GM18868 (cell line): ENCODE measurements at regions not wholly inside any gene's neighbourhood (a gene's known extent, or its start where the extent isn't known, plus 50 kb on each side); places are given as distances from the start of the nearest gene placed in this dataset.

Experiments
- ATAC-seq: cut with Tn5 transposase; IDR thresholded peaks from one replicate; pipeline ENCODE4 v1.9.1; 2021; ENCODE audit warnings: mild to moderate bottlenecking, moderate library complexity; ENCODE audit not compliant: unreplicated experiment

- ATAC-seq: no peak
Observed at GRCh38 chr4:44070843-44071242, 377.8 kb downstream of the KCTD8 start.

DNA sequence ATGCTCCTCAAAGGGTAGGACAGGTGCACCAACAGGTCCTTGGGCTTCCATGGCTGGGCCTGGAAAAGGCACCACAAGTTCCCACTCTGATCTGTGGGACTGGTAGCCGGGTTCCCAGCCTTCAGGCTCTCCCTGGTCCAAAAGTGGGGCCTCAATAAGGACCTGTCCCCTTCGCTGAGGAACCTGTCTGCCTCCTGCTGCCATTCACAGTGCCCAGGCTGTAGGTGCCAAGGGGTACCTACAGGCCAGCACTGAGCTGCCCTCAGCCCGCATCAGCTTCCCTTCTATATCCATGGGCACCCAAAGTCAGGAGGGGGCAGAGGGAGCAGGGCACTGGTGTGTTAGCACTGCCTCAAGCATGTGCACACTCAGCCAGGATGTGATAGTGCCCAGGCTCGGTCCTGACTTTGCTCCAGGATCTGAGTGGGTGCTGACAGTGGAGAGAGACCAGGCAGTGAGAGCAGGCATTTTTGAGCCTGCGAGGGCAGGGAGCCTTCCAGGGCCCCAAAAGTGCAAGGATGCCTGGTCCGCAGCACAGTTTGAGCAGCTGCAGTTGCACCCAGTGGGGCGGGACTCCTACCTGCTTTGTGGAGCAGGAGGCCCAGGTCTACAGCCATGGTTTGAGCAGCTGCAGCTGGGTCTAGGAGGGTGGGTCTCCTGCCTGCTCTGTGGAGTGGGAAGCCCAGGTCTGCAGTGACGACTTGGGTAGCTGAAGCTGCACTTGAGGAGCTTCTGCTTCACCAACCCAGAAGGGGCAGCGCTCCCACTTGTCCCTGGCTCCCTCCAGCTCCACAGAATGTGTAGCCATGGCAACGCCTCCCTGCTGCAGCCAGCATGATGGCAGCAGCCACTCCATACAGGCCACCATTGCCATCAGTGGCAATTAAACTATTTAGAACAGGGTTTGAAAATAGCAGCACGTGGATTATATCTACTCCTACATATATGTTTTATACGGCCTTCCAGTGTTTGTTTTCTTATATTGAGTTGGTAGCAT is 376.4 kb downstream of the KCTD8 start:
- ATAC-seq: no peak

DNA sequence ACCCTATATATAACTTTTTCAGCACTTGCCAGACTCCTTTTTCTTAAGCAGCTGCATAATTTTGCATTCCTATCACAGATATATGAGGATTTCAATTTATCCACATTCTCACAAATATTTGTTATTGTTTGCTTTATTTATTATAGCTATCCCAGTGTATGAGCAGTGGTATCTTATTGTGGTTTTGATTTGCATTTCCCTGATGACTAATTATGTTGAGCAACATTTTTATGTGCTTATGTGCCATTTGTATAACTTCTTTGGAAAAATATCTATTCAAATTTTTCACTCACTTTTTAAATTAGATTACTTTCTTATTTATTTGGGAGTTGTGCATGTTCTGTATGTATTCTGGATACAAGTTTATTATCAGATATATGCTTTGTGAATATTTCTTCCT is 361.9 kb downstream of the KCTD8 start:
- no peak for ATAC-seq

DNA sequence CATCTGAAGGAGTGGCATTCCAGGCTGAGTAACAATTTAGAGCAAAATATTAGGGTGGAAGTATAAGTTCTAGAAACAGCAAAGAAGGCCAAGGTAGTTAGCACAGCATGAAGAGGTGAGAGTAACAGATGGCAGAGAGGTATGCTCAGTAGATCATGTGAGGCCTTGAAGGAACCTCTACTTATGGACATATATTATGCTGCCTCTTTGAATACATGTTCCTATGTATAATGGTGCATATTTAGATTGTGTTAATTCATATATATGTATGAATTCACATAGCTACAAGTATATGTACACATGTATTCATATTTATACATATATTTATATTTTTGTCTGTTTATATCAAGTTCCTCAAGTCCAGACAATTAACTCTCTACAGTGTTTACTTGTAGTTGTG is 355.2 kb downstream of the KCTD8 start:
- ATAC-seq: no peak

DNA sequence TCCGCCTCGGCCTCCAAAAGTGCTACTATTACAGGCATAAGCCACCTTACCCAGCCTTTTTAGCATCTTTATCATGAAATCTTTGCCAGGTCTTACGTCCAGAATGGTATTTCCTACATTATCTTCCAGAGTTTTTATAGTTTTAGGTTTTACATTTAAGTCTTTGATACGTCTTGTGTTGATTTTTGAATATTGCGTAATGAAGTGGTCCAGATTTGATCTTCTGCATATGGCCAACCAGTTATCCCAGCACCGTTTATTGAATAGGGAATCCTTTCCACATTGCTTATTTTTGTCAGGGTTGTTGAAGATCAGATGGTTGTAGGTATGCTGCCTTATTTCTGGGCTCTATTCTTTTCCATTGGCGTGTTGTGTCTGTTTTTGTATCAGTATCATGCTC is 349.6 kb downstream of the KCTD8 start:
- no peak for ATAC-seq

GRCh38 chr4:44100456-44100855 is 348.2 kb downstream of the KCTD8 start:
- no peak for ATAC-seq

DNA sequence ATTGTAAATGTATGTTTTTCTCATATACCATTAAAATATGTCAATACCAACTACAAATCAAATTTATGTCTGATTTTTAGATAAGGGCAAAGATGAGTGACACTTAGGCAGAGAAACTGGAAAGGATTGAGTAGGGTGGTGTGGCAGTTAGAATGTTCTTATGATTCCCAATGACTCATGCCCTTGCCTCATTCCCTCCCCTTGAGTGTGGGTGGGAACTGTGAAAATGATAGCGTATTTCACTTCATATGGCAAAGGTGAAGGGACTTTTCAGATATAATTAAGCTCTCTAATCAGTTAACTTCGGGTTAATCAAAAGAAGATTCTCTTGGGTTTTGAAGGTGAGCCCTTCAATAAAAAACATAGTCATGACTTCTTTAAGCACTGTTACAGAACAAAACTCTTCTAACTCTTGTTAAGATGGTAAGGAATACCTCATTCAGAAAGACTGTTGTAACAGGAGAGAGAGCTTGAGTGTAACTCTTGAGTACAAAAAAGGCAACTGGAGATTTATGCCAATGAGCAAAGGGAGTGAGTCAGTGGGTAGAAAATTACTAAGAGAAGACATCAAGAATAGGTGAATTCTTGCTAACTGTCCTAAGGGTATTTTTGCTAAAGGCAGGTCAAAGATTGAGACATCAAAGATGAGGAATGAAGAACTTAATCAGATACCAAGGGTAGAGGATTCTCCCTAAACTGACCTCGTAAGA is 329.5 kb downstream of the KCTD8 start:
- no peak for ATAC-seq

DNA sequence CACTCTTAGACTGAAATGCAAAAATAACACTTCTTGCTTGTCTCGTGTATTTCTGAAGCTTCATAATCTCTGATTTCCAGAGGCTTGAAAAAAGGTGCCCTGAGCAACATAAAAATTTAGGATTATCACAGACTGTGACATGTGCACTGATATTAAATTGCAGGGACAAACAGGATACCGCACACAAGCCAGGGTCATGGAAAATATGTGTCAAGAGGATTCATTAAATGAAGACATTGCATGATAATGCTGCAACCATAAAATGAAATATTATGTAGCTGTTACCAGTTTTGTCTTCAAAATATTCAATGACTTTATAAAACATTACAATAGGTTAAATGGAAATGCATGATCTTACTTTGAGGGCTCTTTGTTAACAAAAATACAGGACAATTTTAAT is 328.0 kb downstream of the KCTD8 start:
- ATAC-seq: no peak

- ATAC-seq: no peak
Observed at GRCh38 chr4:44121210-44121609, 327.4 kb downstream of the KCTD8 start.
